HepG2 (cell line): ENCODE measurements at regions not wholly inside any gene's neighbourhood (a gene's known extent, or its start where the extent isn't known, plus 50 kb on each side); places are given as distances from the start of the nearest gene placed in this dataset.

ENCODE experiments used
- CENPT ChIP-seq: sonication (generic); formaldehyde crosslinking; IDR thresholded peaks from 2 replicates; pipeline ENCODE4 v1.8.0; 2022; ENCODE audit warnings: low read depth, mild to moderate bottlenecking, moderate library complexity, missing genetic modification reagents
- FUBP1 ChIP-seq: sonication (generic); formaldehyde crosslinking; IDR thresholded peaks from 2 replicates; pipeline ENCODE4 v1.5.1; 2020; ENCODE audit warnings: missing genetic modification reagents, mild to moderate bottlenecking, borderline replicate concordance
- HNRNPL ChIP-seq: fragments of 200-400 bp; formaldehyde crosslinking; IDR thresholded peaks from 2 replicates; pipeline ENCODE4 v1.6.1; 2017; ENCODE audit warnings: mild to moderate bottlenecking, low read depth, low read length
- KLF13 ChIP-seq: sonication (generic); formaldehyde crosslinking; IDR thresholded peaks from 2 replicates; pipeline ENCODE4 v1.4.0; 2020; ENCODE audit warnings: mild to moderate bottlenecking, missing genetic modification reagents
- NFE2L2 ChIP-seq: fragments of 150-350 bp; IDR thresholded peaks from 2 replicates; pipeline ENCODE4 v1.6.1; 2014; ENCODE audit warnings: low read length
- NR1H2 ChIP-seq: sonication (generic); formaldehyde crosslinking; IDR thresholded peaks from 2 replicates; pipeline ENCODE4 v1.8.1; 2022; ENCODE audit warnings: low read depth, missing genetic modification reagents, borderline replicate concordance
- POLR2AphosphoS2 ChIP-seq: IDR thresholded peaks from 2 replicates; pipeline ENCODE4 v1.6.1; 2011; ENCODE audit warnings: low read depth, low read length, improper control_type of control experiment
- RCOR2 ChIP-seq: IDR thresholded peaks from 2 replicates; pipeline ENCODE4 v1.6.1; 2016; ENCODE audit warnings: missing biosample characterization, missing genetic modification reagents
- SKI ChIP-seq: fragments of 450-650 bp; IDR thresholded peaks from one replicate; pipeline ENCODE4 v1.6.1; 2018; ENCODE audit warnings: mild to moderate bottlenecking; ENCODE audit not compliant: partially characterized antibody
- SMAD9 ChIP-seq: sonication (generic); formaldehyde crosslinking; IDR thresholded peaks from 2 replicates; pipeline ENCODE4 v1.5.1; 2020; ENCODE audit warnings: mild to moderate bottlenecking, missing genetic modification reagents
- TARDBP ChIP-seq: sonication (generic); formaldehyde crosslinking; IDR thresholded peaks from 2 replicates; pipeline ENCODE4 v1.8.0; 2022; ENCODE audit warnings: mild to moderate bottlenecking, missing genetic modification reagents
- XBP1 ChIP-seq: sonication (generic); formaldehyde crosslinking; IDR thresholded peaks from 2 replicates; pipeline ENCODE4 v1.5.0; 2020; ENCODE audit warnings: missing genetic modification reagents
- ZBTB4 ChIP-seq: sonication (generic); formaldehyde crosslinking; IDR thresholded peaks from 2 replicates; pipeline ENCODE4 v1.4.0; 2020; ENCODE audit warnings: missing genetic modification reagents, mild to moderate bottlenecking, borderline replicate concordance
- ZBTB8A ChIP-seq: sonication (generic); formaldehyde crosslinking; IDR thresholded peaks from 2 replicates; pipeline ENCODE4 v1.4.0; 2020; ENCODE audit warnings: mild to moderate bottlenecking, low read depth, missing genetic modification reagents, borderline replicate concordance
- ZEB1 ChIP-seq: IDR thresholded peaks from 2 replicates; pipeline ENCODE4 v1.6.1; 2012; ENCODE audit warnings: mild to moderate bottlenecking, low read depth, inconsistent platforms; ENCODE audit not compliant: insufficient replicate concordance
- ZNF138 ChIP-seq: sonication (generic); formaldehyde crosslinking; IDR thresholded peaks from 2 replicates; pipeline ENCODE4 v1.5.0; 2020; ENCODE audit warnings: mild to moderate bottlenecking, low read depth, missing genetic modification reagents
- ZNF263 ChIP-seq: sonication (generic); formaldehyde crosslinking; IDR thresholded peaks from 2 replicates; pipeline ENCODE4 v1.4.0; 2020; ENCODE audit warnings: missing genetic modification reagents
- ZNF354B ChIP-seq: sonication (generic); formaldehyde crosslinking; IDR thresholded peaks from 2 replicates; pipeline ENCODE4 v1.8.0; 2022; ENCODE audit warnings: mild to moderate bottlenecking, missing genetic modification reagents
- ZNF362 ChIP-seq: sonication (generic); formaldehyde crosslinking; IDR thresholded peaks from 2 replicates; pipeline ENCODE4 v1.4.0; 2020; ENCODE audit warnings: missing genetic modification reagents, mild to moderate bottlenecking, borderline replicate concordance
- ZNF543 ChIP-seq: sonication (generic); formaldehyde crosslinking; IDR thresholded peaks from 2 replicates; pipeline ENCODE4 v1.4.0; 2020; ENCODE audit warnings: mild to moderate bottlenecking, missing genetic modification reagents
- ZNF7 ChIP-seq: IDR thresholded peaks from 2 replicates; pipeline ENCODE4 v1.6.1; 2016; ENCODE audit warnings: missing biosample characterization, missing genetic modification reagents
- ZNF703 ChIP-seq: sonication (generic); formaldehyde crosslinking; IDR thresholded peaks from 2 replicates; pipeline ENCODE4 v1.5.1; 2020; ENCODE audit warnings: missing genetic modification reagents, mild to moderate bottlenecking, moderate library complexity, borderline replicate concordance
- ZNF746 ChIP-seq: sonication (generic); formaldehyde crosslinking; IDR thresholded peaks from 2 replicates; pipeline ENCODE4 v1.8.0; 2022; ENCODE audit warnings: mild to moderate bottlenecking, missing genetic modification reagents
- TF ChIP-seq, protein P1 (sequence below): sonication (generic); formaldehyde crosslinking; IDR thresholded peaks from 2 replicates; pipeline ENCODE4 v1.8.1; 2023; ENCODE audit warnings: mild to moderate bottlenecking, moderate library complexity, missing genetic modification reagents

- TF ChIP-seq POLR2AphosphoS2 (no peak), ZNF263 (CRISPR knock-in tag) (peak; percentile 74), SMAD9 (CRISPR knock-in tag) (no peak), FUBP1 (CRISPR knock-in tag) (no peak), SKI (no peak), TARDBP (CRISPR knock-in tag) (0 out of 2 replicates have a peak, but pooled peaks have one; percentile 23), NFE2L2 (no peak), ZEB1 (no peak), NR1H2 (CRISPR knock-in tag) (no peak), ZBTB4 (CRISPR knock-in tag) (no peak), ZNF138 (no peak), XBP1 (no peak), ZNF7 (CRISPR knock-in tag) (no peak), HNRNPL (no peak), CENPT (CRISPR knock-in tag) (no peak), RCOR2 (CRISPR knock-in tag) (no peak), KLF13 (CRISPR knock-in tag) (no peak), ZNF703 (no peak), ZBTB8A (CRISPR knock-in tag) (no peak), ZNF746 (CRISPR knock-in tag) (no peak), ZNF543 (no peak), ZNF362 (CRISPR knock-in tag) (no peak), ZNF354B (CRISPR knock-in tag) (no peak)
- TF ChIP-seq, protein P1, sequence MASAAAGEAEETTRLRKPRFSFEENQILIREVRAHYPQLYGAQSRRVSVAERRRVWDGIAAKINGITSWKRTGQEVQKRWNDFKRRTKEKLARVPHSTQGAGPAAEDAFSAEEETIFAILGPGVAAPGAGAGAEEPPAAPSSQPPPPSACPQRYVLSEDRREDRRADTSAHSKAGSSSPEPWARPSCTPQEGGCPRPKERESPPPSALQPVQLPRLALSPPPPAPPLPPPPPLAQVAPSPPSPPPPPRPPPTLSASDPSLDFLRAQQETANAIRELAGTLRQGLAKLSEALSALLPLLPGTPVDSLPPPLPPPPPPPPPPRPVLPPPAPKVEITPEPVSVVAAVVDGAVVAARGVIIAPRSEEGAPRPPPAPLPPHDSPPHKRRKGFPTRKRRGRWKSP (CRISPR knock-in tag) = no peak
These were observed 128.9 kb downstream of the MTPAP start (continued) for GRCh38 chr10:30219971-30220751.
